ENCODE measurements at regions not wholly inside any gene's neighbourhood (a gene's known extent, or its start where the extent isn't known, plus 50 kb on each side); places are given as distances from the start of the nearest gene placed in this dataset.

DNA sequence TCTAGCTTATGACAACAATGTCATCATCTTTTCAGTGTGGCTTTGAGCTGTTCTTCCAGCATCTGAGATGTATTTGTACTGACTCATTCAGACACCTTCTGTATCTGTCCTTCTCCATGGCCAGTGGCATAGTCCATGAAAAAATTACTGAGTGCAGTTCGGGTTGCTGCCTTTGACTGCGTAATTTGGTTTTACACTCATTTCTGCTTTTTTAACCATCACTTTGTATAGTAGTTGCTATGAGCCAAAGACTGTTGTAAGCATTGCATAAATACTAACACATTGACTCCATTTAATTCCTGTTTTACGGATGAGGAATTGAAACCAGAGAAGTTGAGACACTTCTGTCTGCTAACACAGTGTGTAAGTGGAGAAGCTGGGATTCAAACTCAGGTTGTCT is 190.7 kb upstream of the MID1 start:
- FAIRE-seq: no peak
- ChIA-PET CTCF (no interaction called here), POLR2A (no interaction called here), SMC1A (ENCODE audit: uncharacterized antibody, unreplicated experiment) (no interaction called here), RAD21 (ENCODE audit: unreplicated experiment) (no interaction called here)
- Histone ChIP-seq H3K4me3 (no peak overlapping the region), H3K79me2 (ENCODE audit: control insufficient read depth, insufficient read depth, low read length) (no peaks in the 10 kb centered on the region), H3K36me3 (ENCODE audit: control insufficient read depth in 2 of 2, insufficient read depth in 2 of 2, low read length in 1 of 2) (no peaks in the 10 kb centered on the region), H3K27me3 (replicated peaks in 1 of 2; ENCODE audit: control insufficient read depth in 2 of 2, insufficient read depth in 2 of 2, low read length in 1 of 2) (no peaks in the 10 kb centered on the region), H3K4me1 (ENCODE audit: control insufficient read depth, insufficient read depth, low read length) (no peaks in the 10 kb centered on the region), H3K9me3 (replicated peaks; ENCODE audit: control insufficient read depth, insufficient read depth, low read length) (no peaks in the 10 kb centered on the region), H3K27ac (ENCODE audit: control insufficient read depth, insufficient read depth) (no peak overlapping the region), H3K4me2 (ENCODE audit: control insufficient read depth, insufficient read depth) (no peak overlapping the region), H3K9ac (ENCODE audit: control insufficient read depth, insufficient read depth, low read length) (no peak overlapping the region), H2AFZ (ENCODE audit: control insufficient read depth, low read depth, low read length) (no peak overlapping the region), H4K20me1 (ENCODE audit: control insufficient read depth, insufficient read depth) (no peaks in the 10 kb centered on the region)
- no peak for DNase-seq (ENCODE audit: low read depth, low spot score)
- in situ Hi-C loops (cut with MboI) (no loop called here), intact Hi-C loops (cut with micrococcal nuclease; ENCODE audit: unreplicated experiment) (no loop called here)
- TF ChIP-seq SUPT20H (IDR thresholded peaks at IDR 0.05; ENCODE audit: borderline replicate concordance, control insufficient read depth, low read depth, low read length) (no peak), TCF7 (IDR thresholded peaks at IDR 0.05; ENCODE audit: borderline replicate concordance) (no peak), JUNB (IDR thresholded peaks at IDR 0.05) (no peak), EED (IDR thresholded peaks at IDR 0.05; ENCODE audit: low read depth) (no peak), ZNF384 (IDR thresholded peaks at IDR 0.05; ENCODE audit: borderline replicate concordance, low read depth, low read length) (no peak), ESRRA (IDR thresholded peaks at IDR 0.05; ENCODE audit: low read length) (no peak), POLR2AphosphoS5 (IDR thresholded peaks at IDR 0.05; ENCODE audit: low read length) (no peak), RAD21 (IDR thresholded peaks at IDR 0.05; ENCODE audit: insufficient read depth, low read depth, low read length) (no peak), TARDBP (IDR thresholded peaks at IDR 0.05; ENCODE audit: borderline replicate concordance) (no peak), BCL11A (IDR thresholded peaks at IDR 0.05; ENCODE audit: low read depth, low read length) (no peak), GATAD2B (conservative IDR thresholded peaks at IDR 0.05; ENCODE audit: low read depth) (no peak)
- TF ChIP-seq, protein P1, sequence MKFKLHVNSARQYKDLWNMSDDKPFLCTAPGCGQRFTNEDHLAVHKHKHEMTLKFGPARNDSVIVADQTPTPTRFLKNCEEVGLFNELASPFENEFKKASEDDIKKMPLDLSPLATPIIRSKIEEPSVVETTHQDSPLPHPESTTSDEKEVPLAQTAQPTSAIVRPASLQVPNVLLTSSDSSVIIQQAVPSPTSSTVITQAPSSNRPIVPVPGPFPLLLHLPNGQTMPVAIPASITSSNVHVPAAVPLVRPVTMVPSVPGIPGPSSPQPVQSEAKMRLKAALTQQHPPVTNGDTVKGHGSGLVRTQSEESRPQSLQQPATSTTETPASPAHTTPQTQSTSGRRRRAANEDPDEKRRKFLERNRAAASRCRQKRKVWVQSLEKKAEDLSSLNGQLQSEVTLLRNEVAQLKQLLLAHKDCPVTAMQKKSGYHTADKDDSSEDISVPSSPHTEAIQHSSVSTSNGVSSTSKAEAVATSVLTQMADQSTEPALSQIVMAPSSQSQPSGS (IDR thresholded peaks at IDR 0.05; ENCODE audit: low read length): no peak
- TF ChIP-seq, protein P2, sequence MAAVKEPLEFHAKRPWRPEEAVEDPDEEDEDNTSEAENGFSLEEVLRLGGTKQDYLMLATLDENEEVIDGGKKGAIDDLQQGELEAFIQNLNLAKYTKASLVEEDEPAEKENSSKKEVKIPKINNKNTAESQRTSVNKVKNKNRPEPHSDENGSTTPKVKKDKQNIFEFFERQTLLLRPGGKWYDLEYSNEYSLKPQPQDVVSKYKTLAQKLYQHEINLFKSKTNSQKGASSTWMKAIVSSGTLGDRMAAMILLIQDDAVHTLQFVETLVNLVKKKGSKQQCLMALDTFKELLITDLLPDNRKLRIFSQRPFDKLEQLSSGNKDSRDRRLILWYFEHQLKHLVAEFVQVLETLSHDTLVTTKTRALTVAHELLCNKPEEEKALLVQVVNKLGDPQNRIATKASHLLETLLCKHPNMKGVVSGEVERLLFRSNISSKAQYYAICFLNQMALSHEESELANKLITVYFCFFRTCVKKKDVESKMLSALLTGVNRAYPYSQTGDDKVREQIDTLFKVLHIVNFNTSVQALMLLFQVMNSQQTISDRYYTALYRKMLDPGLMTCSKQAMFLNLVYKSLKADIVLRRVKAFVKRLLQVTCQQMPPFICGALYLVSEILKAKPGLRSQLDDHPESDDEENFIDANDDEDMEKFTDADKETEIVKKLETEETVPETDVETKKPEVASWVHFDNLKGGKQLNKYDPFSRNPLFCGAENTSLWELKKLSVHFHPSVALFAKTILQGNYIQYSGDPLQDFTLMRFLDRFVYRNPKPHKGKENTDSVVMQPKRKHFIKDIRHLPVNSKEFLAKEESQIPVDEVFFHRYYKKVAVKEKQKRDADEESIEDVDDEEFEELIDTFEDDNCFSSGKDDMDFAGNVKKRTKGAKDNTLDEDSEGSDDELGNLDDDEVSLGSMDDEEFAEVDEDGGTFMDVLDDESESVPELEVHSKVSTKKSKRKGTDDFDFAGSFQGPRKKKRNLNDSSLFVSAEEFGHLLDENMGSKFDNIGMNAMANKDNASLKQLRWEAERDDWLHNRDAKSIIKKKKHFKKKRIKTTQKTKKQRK (IDR thresholded peaks at IDR 0.05; ENCODE audit: low read depth, low read length): no peak
- TF ChIP-seq, protein P3, sequence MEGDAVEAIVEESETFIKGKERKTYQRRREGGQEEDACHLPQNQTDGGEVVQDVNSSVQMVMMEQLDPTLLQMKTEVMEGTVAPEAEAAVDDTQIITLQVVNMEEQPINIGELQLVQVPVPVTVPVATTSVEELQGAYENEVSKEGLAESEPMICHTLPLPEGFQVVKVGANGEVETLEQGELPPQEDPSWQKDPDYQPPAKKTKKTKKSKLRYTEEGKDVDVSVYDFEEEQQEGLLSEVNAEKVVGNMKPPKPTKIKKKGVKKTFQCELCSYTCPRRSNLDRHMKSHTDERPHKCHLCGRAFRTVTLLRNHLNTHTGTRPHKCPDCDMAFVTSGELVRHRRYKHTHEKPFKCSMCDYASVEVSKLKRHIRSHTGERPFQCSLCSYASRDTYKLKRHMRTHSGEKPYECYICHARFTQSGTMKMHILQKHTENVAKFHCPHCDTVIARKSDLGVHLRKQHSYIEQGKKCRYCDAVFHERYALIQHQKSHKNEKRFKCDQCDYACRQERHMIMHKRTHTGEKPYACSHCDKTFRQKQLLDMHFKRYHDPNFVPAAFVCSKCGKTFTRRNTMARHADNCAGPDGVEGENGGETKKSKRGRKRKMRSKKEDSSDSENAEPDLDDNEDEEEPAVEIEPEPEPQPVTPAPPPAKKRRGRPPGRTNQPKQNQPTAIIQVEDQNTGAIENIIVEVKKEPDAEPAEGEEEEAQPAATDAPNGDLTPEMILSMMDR (IDR thresholded peaks at IDR 0.05 in 2 of 3, conservative IDR thresholded peaks at IDR 0.05 in 1 of 3; ENCODE audit: control insufficient read depth in 2 of 3, extremely low read depth in 1 of 3, insufficient read depth in 1 of 3, low read depth in 3 of 3, low read length in 3 of 3): no peak
- no TSS peak for BruUV-seq (replicated peaks)
- no peak for ATAC-seq
- WGBS (ENCODE audit: insufficient coverage, insufficient replicate concordance, low lambda C conversion rate, missing lambda C conversion rate): 30% methylated on average over 3 of the region's 3 CpGs
